HG02981 (cell line): ENCODE measurements at regions not wholly inside any gene's neighbourhood (a gene's known extent, or its start where the extent isn't known, plus 50 kb on each side); places are given as distances from the start of the nearest gene placed in this dataset.
"Not testable (repeated sequence)": the region's sequence is repeated elsewhere in the genome, so short reads cannot be mapped to it uniquely, and the experiment has no call there.

Experiments
- ATAC-seq: cut with Tn5 transposase; IDR thresholded peaks from one replicate; pipeline ENCODE4 v1.9.1; 2021; ENCODE audit warnings: mild to moderate bottlenecking, moderate library complexity; ENCODE audit not compliant: unreplicated experiment

- no peak for ATAC-seq
These were observed 380.4 kb upstream of the MIS18BP1 start for GRCh38 chr14:45633220-45633984.

- no peak for ATAC-seq
These were observed 368.7 kb upstream of the MIS18BP1 start for GRCh38 chr14:45621731-45622130.

GRCh38 chr14:45619831-45620230 is 366.8 kb upstream of the MIS18BP1 start:
- no peak for ATAC-seq

- ATAC-seq = no peak
These were observed 357.3 kb upstream of the MIS18BP1 start for GRCh38 chr14:45610318-45610717.

- ATAC-seq = no peak
These were observed 334.1 kb upstream of the MIS18BP1 start for GRCh38 chr14:45587142-45587541.

GRCh38 chr14:45559626-45560025 is 306.6 kb upstream of the MIS18BP1 start:
- ATAC-seq = no peak

GRCh38 chr14:45558183-45558582 is 305.2 kb upstream of the MIS18BP1 start:
- no peak for ATAC-seq

GRCh38 chr14:45553981-45554380 is 301.0 kb upstream of the MIS18BP1 start:
- ATAC-seq = no peak

GRCh38 chr14:45551240-45551820 is 298.3 kb upstream of the MIS18BP1 start:
- ATAC-seq = not testable (repeated sequence)

- ATAC-seq = no peak
These were observed 278.0 kb upstream of the MIS18BP1 start for GRCh38 chr14:45531022-45531421.

GRCh38 chr14:45526715-45527549 is 273.9 kb upstream of the MIS18BP1 start:
- ATAC-seq = peak; percentile 94

- ATAC-seq = no peak
These were observed 266.8 kb upstream of the MIS18BP1 start for GRCh38 chr14:45519766-45520165.

- no peak for ATAC-seq
These were observed 239.9 kb upstream of the MIS18BP1 start for GRCh38 chr14:45492876-45493275.

- no peak for ATAC-seq
These were observed 238.9 kb upstream of the MIS18BP1 start for GRCh38 chr14:45491914-45492313.

- no peak for ATAC-seq
These were observed 233.6 kb upstream of the MIS18BP1 start for GRCh38 chr14:45486599-45486998.

- no peak for ATAC-seq
These were observed 214.0 kb upstream of the MIS18BP1 start for GRCh38 chr14:45467023-45467422.

GRCh38 chr14:45434221-45434620 is 181.2 kb upstream of the MIS18BP1 start:
- ATAC-seq = no peak

GRCh38 chr14:45426685-45427282 is 173.8 kb upstream of the MIS18BP1 start:
- ATAC-seq = peak; percentile 88

- ATAC-seq = no peak
These were observed 153.9 kb upstream of the MIS18BP1 start for GRCh38 chr14:45406942-45407341.

GRCh38 chr14:45400950-45401640 is 148.1 kb upstream of the MIS18BP1 start:
- no peak for ATAC-seq

- ATAC-seq = no peak
These were observed 147.5 kb upstream of the MIS18BP1 start for GRCh38 chr14:45400509-45400908.
